CD14-positive monocyte (primary cell): ENCODE measurements at regions not wholly inside any gene's neighbourhood (a gene's known extent, or its start where the extent isn't known, plus 50 kb on each side); places are given as distances from the start of the nearest gene placed in this dataset.

Experiments
- DNase-seq, 3 donors: peaks; one replicate each; pipeline ENCODE4 v3.0.0-alpha.2; 2011 to 2022
- H2AFZ ChIP-seq: 2 replicates; pipeline ENCODE4 v1.6.0; 2012; ENCODE audit warnings: mild to moderate bottlenecking, low read depth, low read length, inconsistent platforms; ENCODE audit not compliant: insufficient read depth, poor library complexity, severe bottlenecking
- H3K27ac ChIP-seq, 2 donors: 1 replicate in 1 of 2; 2 replicates in 1 of 2; pipeline ENCODE4 v1.5.1; 2012 to 2013; ENCODE audit warnings: low read length in 2 of 2, control low read depth in 1 of 2, inconsistent platforms in 1 of 2, low read depth in 1 of 2, mild to moderate bottlenecking in 1 of 2
- H3K27me3 ChIP-seq, 2 donors: one replicate each; pipeline versions ENCODE4 v1.6.0 to v1.6.1; 2011 to 2013; ENCODE audit warnings: low read length in 2 of 2; ENCODE audit not compliant: control insufficient read depth in 2 of 2, insufficient read depth in 2 of 2
- H3K36me3 ChIP-seq, 2 donors: replicated peaks in 1 of 2; 1 replicate in 1 of 2; 2 replicates in 1 of 2; pipeline versions ENCODE4 v1.5.1 to v1.6.1; 2012 to 2013; ENCODE audit warnings: low read length in 2 of 2, control low read depth in 1 of 2, inconsistent platforms in 1 of 2, mild to moderate bottlenecking in 1 of 2; ENCODE audit not compliant: insufficient read depth in 2 of 2, control insufficient read depth in 1 of 2
- H3K4me1 ChIP-seq, 2 donors: 1 replicate in 1 of 2; 2 replicates in 1 of 2; pipeline versions ENCODE4 v1.5.1 to v1.6.1; 2012 to 2013; ENCODE audit warnings: low read length in 2 of 2, control low read depth in 1 of 2, inconsistent platforms in 1 of 2, mild to moderate bottlenecking in 1 of 2, moderate library complexity in 1 of 2; ENCODE audit not compliant: insufficient read depth in 2 of 2, control insufficient read depth in 1 of 2
- H3K4me2 ChIP-seq: replicated peaks from 2 replicates; pipeline ENCODE3; 2012; ENCODE audit warnings: low read length, moderate library complexity, mild to moderate bottlenecking; ENCODE audit not compliant: poor library complexity, severe bottlenecking; ENCODE audit errors: extremely low read depth
- H3K4me3 ChIP-seq, 3 experiments: fragments of 200-600 bp in 1 of 3; sonication (generic) in 1 of 3; replicated peaks in 1 of 3; 1 replicate in 2 of 3; 2 replicates in 1 of 3; pipeline ENCODE4 v1.5.1; 2011 to 2013; ENCODE audit warnings: low read length in 3 of 3, mild to moderate bottlenecking in 3 of 3, control low read depth in 2 of 3, low read depth in 2 of 3, inconsistent platforms in 1 of 3, moderate library complexity in 1 of 3
- H3K79me2 ChIP-seq: 2 replicates; pipeline ENCODE4 v1.6.0; 2012; ENCODE audit warnings: mild to moderate bottlenecking, control low read depth, inconsistent platforms, low read length, moderate library complexity; ENCODE audit not compliant: insufficient read depth
- H3K9ac ChIP-seq: 2 replicates; pipeline ENCODE4 v1.6.0; 2017; ENCODE audit warnings: low read length, mild to moderate bottlenecking; ENCODE audit not compliant: insufficient read depth, poor library complexity, severe bottlenecking
- H3K9me3 ChIP-seq, 2 donors: replicated peaks in 1 of 2; 1 replicate in 1 of 2; 2 replicates in 1 of 2; pipeline versions ENCODE4 v1.5.1 to v1.6.1; 2012 to 2013; ENCODE audit warnings: low read length in 2 of 2, control low read depth in 1 of 2; ENCODE audit not compliant: control insufficient read depth in 1 of 2, insufficient read depth in 1 of 2
- H4K20me1 ChIP-seq: 2 replicates; pipeline ENCODE4 v1.6.0; 2012; ENCODE audit warnings: mild to moderate bottlenecking, low read length, control low read depth, moderate library complexity; ENCODE audit not compliant: insufficient read depth
- H3K27ac Mint-ChIP-seq, 7 donors: one replicate each; pipeline ENCODE4 v1.8.0; 2020; ENCODE audit warnings: mild to moderate bottlenecking in 7 of 7, mixed read lengths in 7 of 7, moderate library complexity in 6 of 7, inconsistent platforms in 2 of 7
- H3K27me3 Mint-ChIP-seq, 3 donors: one replicate each; pipeline ENCODE4 v1.8.0; 2021 to 2022; ENCODE audit warnings: low read depth in 3 of 3, mild to moderate bottlenecking in 3 of 3, mixed read lengths in 3 of 3, moderate library complexity in 3 of 3, inconsistent platforms in 1 of 3
- H3K36me3 Mint-ChIP-seq, 2 donors: one replicate each; pipeline ENCODE4 v1.8.0; 2020; ENCODE audit warnings: mixed read lengths in 2 of 2, inconsistent platforms in 1 of 2, mild to moderate bottlenecking in 1 of 2
- H3K4me1 Mint-ChIP-seq: one replicate; pipeline ENCODE4 v1.8.0; 2020; ENCODE audit warnings: mild to moderate bottlenecking, mixed read lengths
- H3K4me3 Mint-ChIP-seq, 2 donors: one replicate each; pipeline ENCODE4 v1.8.0; 2020; ENCODE audit warnings: mild to moderate bottlenecking in 2 of 2, mixed read lengths in 2 of 2, moderate library complexity in 1 of 2
- H3K9me3 Mint-ChIP-seq, 7 donors: one replicate each; pipeline ENCODE4 v1.8.0; 2020 to 2022; ENCODE audit warnings: mixed read lengths in 7 of 7, mild to moderate bottlenecking in 6 of 7, moderate library complexity in 6 of 7, inconsistent platforms in 2 of 7
- WGBS: methylation state at CpG from one replicate; pipeline ENCODE4 v1.1.5; 2013; ENCODE audit warnings: missing lambda C conversion rate; ENCODE audit not compliant: insufficient coverage; 5-methylcytosine and 5-hydroxymethylcytosine counted together
- intact Hi-C, 2 donors: fragments of 100-400 bp; cut with micrococcal nuclease; formaldehyde crosslinking; loops; one replicate each; pipeline versions ENCODE4 v1.15.0 to v1.15.1; 2023
- TF ChIP-seq, protein P1 (sequence below): fragments of 200-600 bp; IDR thresholded peaks from one replicate; pipeline ENCODE4 v1.8.0; 2022; ENCODE audit warnings: antibody characterized with exemption, mild to moderate bottlenecking

DNA sequence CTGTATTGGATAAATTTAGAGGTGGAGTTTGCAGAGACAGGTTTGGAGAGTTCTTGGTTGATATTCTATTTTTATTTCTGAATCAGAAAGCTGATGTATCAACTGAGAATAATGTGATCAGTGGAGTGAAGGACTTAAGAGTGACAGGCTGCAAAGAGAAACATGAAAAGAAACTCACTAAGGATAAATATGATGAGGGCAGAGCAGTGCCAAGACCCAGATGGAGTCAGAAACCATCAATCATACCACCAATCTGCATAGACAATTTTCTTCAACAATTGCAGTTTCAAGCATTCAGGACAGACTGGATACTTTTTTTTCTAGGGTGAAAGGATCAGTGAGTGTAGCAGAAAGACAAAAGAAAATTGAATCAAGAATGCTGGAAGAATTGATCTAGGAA lies 226.7 kb upstream of the NAV3 start:
- no peak overlapping the region for H3K27ac Mint-ChIP-seq
- H3K4me3 ChIP-seq, result no peak overlapping the region
- peaks cover 0 to 5% (median 2%) of the 10 kb centered on the region in 7 donors for H3K9me3 Mint-ChIP-seq
- H3K36me3 ChIP-seq, result no peaks in the 10 kb centered on the region
- H2AFZ ChIP-seq, result no peak overlapping the region
- H3K27me3 ChIP-seq, result no peaks in the 10 kb centered on the region
- no peaks in the 10 kb centered on the region for H3K79me2 ChIP-seq
- no peak overlapping the region for H3K4me2 ChIP-seq
- no peak overlapping the region for H3K9ac ChIP-seq
- no peaks in the 10 kb centered on the region for H3K4me1 Mint-ChIP-seq
- no peaks in the 10 kb centered on the region for H3K4me1 ChIP-seq
- intact Hi-C loops, result no loop called here
- H3K27ac ChIP-seq, result no peak overlapping the region
- DNase-seq, result no peak
- H3K9me3 ChIP-seq, result no peaks in the 10 kb centered on the region
- H4K20me1 ChIP-seq, result no peaks in the 10 kb centered on the region
- H3K36me3 Mint-ChIP-seq, result no peaks in the 10 kb centered on the region
- TF ChIP-seq, protein P1, sequence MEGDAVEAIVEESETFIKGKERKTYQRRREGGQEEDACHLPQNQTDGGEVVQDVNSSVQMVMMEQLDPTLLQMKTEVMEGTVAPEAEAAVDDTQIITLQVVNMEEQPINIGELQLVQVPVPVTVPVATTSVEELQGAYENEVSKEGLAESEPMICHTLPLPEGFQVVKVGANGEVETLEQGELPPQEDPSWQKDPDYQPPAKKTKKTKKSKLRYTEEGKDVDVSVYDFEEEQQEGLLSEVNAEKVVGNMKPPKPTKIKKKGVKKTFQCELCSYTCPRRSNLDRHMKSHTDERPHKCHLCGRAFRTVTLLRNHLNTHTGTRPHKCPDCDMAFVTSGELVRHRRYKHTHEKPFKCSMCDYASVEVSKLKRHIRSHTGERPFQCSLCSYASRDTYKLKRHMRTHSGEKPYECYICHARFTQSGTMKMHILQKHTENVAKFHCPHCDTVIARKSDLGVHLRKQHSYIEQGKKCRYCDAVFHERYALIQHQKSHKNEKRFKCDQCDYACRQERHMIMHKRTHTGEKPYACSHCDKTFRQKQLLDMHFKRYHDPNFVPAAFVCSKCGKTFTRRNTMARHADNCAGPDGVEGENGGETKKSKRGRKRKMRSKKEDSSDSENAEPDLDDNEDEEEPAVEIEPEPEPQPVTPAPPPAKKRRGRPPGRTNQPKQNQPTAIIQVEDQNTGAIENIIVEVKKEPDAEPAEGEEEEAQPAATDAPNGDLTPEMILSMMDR, result no peak
- peaks cover 0 to 1% (median 0%) of the 10 kb centered on the region in 3 donors for H3K27me3 Mint-ChIP-seq
- H3K4me3 Mint-ChIP-seq, result no peak overlapping the region

DNA sequence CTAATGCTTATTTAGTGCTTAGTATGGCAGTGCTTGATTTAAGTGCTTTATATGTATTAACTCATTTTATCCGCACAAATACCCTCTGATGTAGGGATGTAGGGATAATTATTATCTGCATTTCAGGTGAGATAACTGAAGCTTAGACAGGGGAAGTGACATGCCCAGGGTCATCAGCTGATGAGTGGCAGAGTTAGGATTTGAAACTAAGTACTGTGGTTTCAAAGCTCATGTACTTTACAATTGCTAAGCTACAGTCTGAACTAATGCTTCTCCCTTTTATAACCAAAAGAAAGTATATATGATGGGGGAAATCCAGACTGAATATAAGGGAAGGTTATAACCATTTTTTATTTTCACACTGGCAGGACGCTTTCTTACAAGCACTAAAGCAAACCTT lies 229.6 kb upstream of the NAV3 start:
- no peaks in the 10 kb centered on the region for H3K9me3 ChIP-seq
- H3K27ac ChIP-seq, result no peak overlapping the region
- Mint-ChIP-seq H3K9me3 (peaks cover 0 to 6% (median 2%) of the 10 kb centered on the region in 7 donors), H3K27ac (no peak overlapping the region), H3K27me3 (peaks cover 0 to 1% (median 0%) of the 10 kb centered on the region in 3 donors), H3K4me1 (no peaks in the 10 kb centered on the region), H3K36me3 (no peaks in the 10 kb centered on the region), H3K4me3 (no peak overlapping the region)
- H3K4me1 ChIP-seq, result no peaks in the 10 kb centered on the region
- TF ChIP-seq, protein P1, result no peak
- H3K4me3 ChIP-seq, result no peak overlapping the region
- intact Hi-C loops, result no loop called here
- H3K79me2 ChIP-seq, result no peaks in the 10 kb centered on the region
- H4K20me1 ChIP-seq, result no peaks in the 10 kb centered on the region
- H3K4me2 ChIP-seq, result no peak overlapping the region
- no peak overlapping the region for H2AFZ ChIP-seq
- H3K9ac ChIP-seq, result no peak overlapping the region
- H3K27me3 ChIP-seq, result no peaks in the 10 kb centered on the region
- no peaks in the 10 kb centered on the region for H3K36me3 ChIP-seq
- no peak for DNase-seq
- no CpG with 5 or more reads among the region's 2 CpGs for WGBS
